K562 (cell line): ENCODE measurements at regions not wholly inside any gene's neighbourhood (a gene's known extent, or its start where the extent isn't known, plus 50 kb on each side); places are given as distances from the start of the nearest gene placed in this dataset.

Experiments used
- ATAC-seq: fragments of 200-7000 bp; cut with Tn5 transposase; 3 replicates; pipeline ENCODE4 v1.9.1; 2020; ENCODE audit warnings: moderate library complexity
- BruUV-seq: library from RNA; stranded (reverse); fragments of 400-500 nt; replicated peaks from 2 replicates; lab custom pipeline; 2021; lab: Mats Ljungman, UMichigan
- CTCF ChIA-PET: fragments of 300-600 bp; formaldehyde crosslinking; extraction: SDS; loops from one replicate; lab custom pipeline; 2021; ENCODE audit warnings: low intra/inter-chr PET ratio; lab: Yijun Ruan, JAX
- POLR2A ChIA-PET: fragments of 300-600, 350-650 bp; sonication (Branson Sonifier 250); formaldehyde crosslinking; extraction: SDS; loops from one replicate; lab custom pipeline; 2021; ENCODE audit warnings: antibody characterized with exemption, inconsistent platforms; lab: Yijun Ruan, JAX
- DNase-seq, 4 experiments: peaks; one replicate each; pipeline versions ENCODE4 v3.0.0 to v3.0.0-alpha.2; 2011 to 2018; ENCODE audit warnings: low spot score in 3 of 4, mixed read lengths in 3 of 4; ENCODE audit errors: extremely low read depth in 1 of 4
- FAIRE-seq: peaks from 2 replicates; lab custom pipeline; 2011; peaks lifted over from hg19 to GRCh38; lab: Jason Lieb, UNC
- H2AFZ ChIP-seq: 2 replicates; pipeline ENCODE4 v1.6.0; 2011; ENCODE audit warnings: low read depth, low read length, control low read depth, inconsistent platforms
- H3K27ac ChIP-seq: fragments of 200-600 bp; 3 replicates; pipeline ENCODE4 v1.8.0; 2011; ENCODE audit warnings: low read depth, mild to moderate bottlenecking, control low read depth, inconsistent platforms, low read length, moderate library complexity, mixed read lengths; ENCODE audit errors: extremely low read depth
- H3K27me3 ChIP-seq, 2 experiments: fragments of 300-600 bp in 1 of 2; 2 replicates in 1 of 2; 3 replicates in 1 of 2; pipeline versions ENCODE4 v1.6.0 to v1.8.0; 2011; ENCODE audit warnings: inconsistent platforms in 2 of 2, low read length in 2 of 2, mild to moderate bottlenecking in 1 of 2, mixed read lengths in 1 of 2, moderate library complexity in 1 of 2; ENCODE audit not compliant: control insufficient read depth in 2 of 2, insufficient read depth in 2 of 2
- H3K36me3 ChIP-seq: fragments of 300-600 bp; 3 replicates; pipeline ENCODE4 v1.8.0; 2011; ENCODE audit warnings: mild to moderate bottlenecking, low read length, inconsistent platforms; ENCODE audit not compliant: control insufficient read depth, insufficient read depth
- H3K4me1 ChIP-seq, 2 experiments: fragments of 200-600 bp in 1 of 2; replicated peaks in 1 of 2; 2 replicates in 1 of 2; 3 replicates in 1 of 2; pipeline versions ENCODE4 v1.5.1 to v1.8.0; 2011; ENCODE audit warnings: inconsistent platforms in 2 of 2, low read length in 2 of 2, mild to moderate bottlenecking in 1 of 2, mixed read lengths in 1 of 2, moderate library complexity in 1 of 2; ENCODE audit not compliant: control insufficient read depth in 2 of 2, insufficient read depth in 2 of 2
- H3K4me2 ChIP-seq: 2 replicates; pipeline ENCODE4 v1.6.1; 2011; ENCODE audit warnings: low read length, control low read depth, inconsistent platforms, mixed read lengths; ENCODE audit not compliant: insufficient read depth
- H3K4me3 ChIP-seq: fragments of 200-600 bp; sonication (generic), shearing (Covaris generic); 2 replicates; pipeline ENCODE4 v1.5.1; 2016; ENCODE audit warnings: control low read depth, inconsistent platforms
- H3K79me2 ChIP-seq: fragments of 200-600 bp; 3 replicates; pipeline ENCODE4 v1.8.0; 2011; ENCODE audit warnings: low read length, inconsistent platforms; ENCODE audit not compliant: control insufficient read depth, insufficient read depth
- H3K9ac ChIP-seq, 2 experiments: 2 replicates each; pipeline versions ENCODE4 v1.6.0 to v1.6.1; 2011; ENCODE audit warnings: low read depth in 2 of 2, low read length in 2 of 2, control low read depth in 1 of 2, inconsistent platforms in 1 of 2, mild to moderate bottlenecking in 1 of 2, mixed read lengths in 1 of 2; ENCODE audit not compliant: insufficient read depth in 1 of 2
- H3K9me1 ChIP-seq: one replicate; pipeline ENCODE4 v1.6.0; 2011; ENCODE audit warnings: inconsistent platforms, mild to moderate bottlenecking, low read length, moderate library complexity; ENCODE audit not compliant: control insufficient read depth, insufficient read depth
- H3K9me3 ChIP-seq: replicated peaks from 2 replicates; pipeline ENCODE4 v1.5.1; 2011; ENCODE audit warnings: low read depth, low read length, inconsistent platforms; ENCODE audit not compliant: control insufficient read depth, insufficient read depth
- H4K20me1 ChIP-seq: replicated peaks from 2 replicates; pipeline ENCODE4 v1.6.1; 2011; ENCODE audit warnings: low read length, inconsistent platforms, mixed read lengths; ENCODE audit not compliant: control insufficient read depth, insufficient read depth
- CBFB ChIP-seq: sonication (generic); formaldehyde crosslinking; IDR thresholded peaks from 2 replicates; pipeline ENCODE4 v1.4.0; 2020; ENCODE audit warnings: mild to moderate bottlenecking, missing genetic modification reagents
- GTF2F1 ChIP-seq: IDR thresholded peaks from 2 replicates; pipeline ENCODE4 v1.6.1; 2011; ENCODE audit warnings: low read depth, low read length, improper control_type of control experiment
- KAT2B ChIP-seq: IDR thresholded peaks from one replicate; pipeline ENCODE4 v1.6.1; 2012; ENCODE audit warnings: low read depth, mild to moderate bottlenecking, control low read depth, inconsistent platforms, low read length, moderate library complexity
- MAX ChIP-seq: sonication (generic); formaldehyde crosslinking; IDR thresholded peaks from 2 replicates; pipeline ENCODE4 v1.9.0; 2022; ENCODE audit warnings: mild to moderate bottlenecking, missing genetic modification reagents
- MTF1 ChIP-seq: fragments of 250-450 bp; sonication (Bioruptor Pico); IDR thresholded peaks from 2 replicates; pipeline ENCODE4 v1.9.0; 2021; ENCODE audit warnings: moderate library complexity, mild to moderate bottlenecking, inconsistent platforms, borderline replicate concordance
- PTBP1 ChIP-seq: fragments of 200-400 bp; formaldehyde crosslinking; IDR thresholded peaks from 2 replicates; pipeline ENCODE4 v1.6.1; 2017; ENCODE audit warnings: low read depth, low read length
- THRB ChIP-seq: fragments of 450-650 bp; formaldehyde crosslinking; conservative IDR thresholded peaks from 2 replicates; pipeline ENCODE4 v1.4.0; 2022; ENCODE audit warnings: mild to moderate bottlenecking, missing genetic modification characterization
- ZNF263 ChIP-seq: sonication (generic); formaldehyde crosslinking; IDR thresholded peaks from 2 replicates; pipeline ENCODE4 v1.8.0; 2022; ENCODE audit warnings: mild to moderate bottlenecking, missing genetic modification reagents, borderline replicate concordance
- ZNF609 ChIP-seq: sonication (generic); formaldehyde crosslinking; IDR thresholded peaks from 2 replicates; pipeline ENCODE4 v1.8.1; 2023; ENCODE audit warnings: missing genetic modification reagents, mild to moderate bottlenecking, borderline replicate concordance
- WGBS: fragments of 100-300 bp; shearing (Covaris generic); methylation state at CpG from one replicate; pipeline ENCODE4 v1.1.6; 2016; ENCODE audit warnings: low coverage, mixed read lengths; ENCODE audit not compliant: insufficient coverage; ENCODE audit errors: missing lambda C conversion rate; 5-methylcytosine and 5-hydroxymethylcytosine counted together
- in situ Hi-C: fragments of 300-500 bp; cut with MboI; formaldehyde crosslinking; loops from 4 replicates; pipeline ENCODE4 v1.15.0; 2018; ENCODE audit warnings: inconsistent platforms, mixed read lengths
- intact Hi-C: fragments of 100-400 bp; cut with micrococcal nuclease; formaldehyde crosslinking; loops from 2 replicates; pipeline ENCODE4 v1.14.2; 2022
- TF ChIP-seq, protein P1 (sequence below): fragments of 450-650 bp; formaldehyde crosslinking; IDR thresholded peaks from 2 replicates; pipeline ENCODE4 v1.4.0; 2020; ENCODE audit warnings: mild to moderate bottlenecking

GRCh38 chr18:67742954-67743353 is 226.4 kb upstream of the DSEL start:
- H3K9me3 ChIP-seq, result no peaks in the 10 kb centered on the region
- H3K36me3 ChIP-seq, result no peaks in the 10 kb centered on the region
- intact Hi-C loops, result no loop called here
- ChIA-PET CTCF (no interaction called here), POLR2A (no interaction called here)
- DNase-seq (no peak), FAIRE-seq (no peak)
- no CpG with 5 or more reads among the region's 1 CpG for WGBS
- H4K20me1 ChIP-seq, result no peaks in the 10 kb centered on the region
- no peaks in the 10 kb centered on the region for H3K79me2 ChIP-seq
- no peak overlapping the region for H3K4me3 ChIP-seq
- H2AFZ ChIP-seq, result no peak overlapping the region
- no peak overlapping the region for H3K4me2 ChIP-seq
- H3K27me3 ChIP-seq, result no peaks in the 10 kb centered on the region
- TF ChIP-seq KAT2B (no peak), PTBP1 (no peak), MTF1 (CRISPR knock-in tag) (no peak), ZNF263 (CRISPR knock-in tag) (no peak), MAX (no peak), ZNF609 (CRISPR knock-in tag) (no peak), CBFB (CRISPR knock-in tag) (no peak), THRB (no peak), GTF2F1 (no peak)
- TF ChIP-seq, protein P1, sequence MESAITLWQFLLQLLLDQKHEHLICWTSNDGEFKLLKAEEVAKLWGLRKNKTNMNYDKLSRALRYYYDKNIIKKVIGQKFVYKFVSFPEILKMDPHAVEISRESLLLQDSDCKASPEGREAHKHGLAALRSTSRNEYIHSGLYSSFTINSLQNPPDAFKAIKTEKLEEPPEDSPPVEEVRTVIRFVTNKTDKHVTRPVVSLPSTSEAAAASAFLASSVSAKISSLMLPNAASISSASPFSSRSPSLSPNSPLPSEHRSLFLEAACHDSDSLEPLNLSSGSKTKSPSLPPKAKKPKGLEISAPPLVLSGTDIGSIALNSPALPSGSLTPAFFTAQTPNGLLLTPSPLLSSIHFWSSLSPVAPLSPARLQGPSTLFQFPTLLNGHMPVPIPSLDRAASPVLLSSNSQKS (CRISPR knock-in tag), result no peak
- TF ChIP-seq, all 486 proteins: peak for 0
- Histone ChIP-seq H3K9me1 (no peaks in the 10 kb centered on the region), H3K9ac (no peak overlapping the region), H3K27ac (no peak overlapping the region), H3K4me1 (no peaks in the 10 kb centered on the region)
- in situ Hi-C loops, result no loop called here
- BruUV-seq, result no TSS peak
- ATAC-seq, result no peak
